ENCODE measurements at regions not wholly inside any gene's neighbourhood (a gene's known extent, or its start where the extent isn't known, plus 50 kb on each side); places are given as distances from the start of the nearest gene placed in this dataset.

DNA sequence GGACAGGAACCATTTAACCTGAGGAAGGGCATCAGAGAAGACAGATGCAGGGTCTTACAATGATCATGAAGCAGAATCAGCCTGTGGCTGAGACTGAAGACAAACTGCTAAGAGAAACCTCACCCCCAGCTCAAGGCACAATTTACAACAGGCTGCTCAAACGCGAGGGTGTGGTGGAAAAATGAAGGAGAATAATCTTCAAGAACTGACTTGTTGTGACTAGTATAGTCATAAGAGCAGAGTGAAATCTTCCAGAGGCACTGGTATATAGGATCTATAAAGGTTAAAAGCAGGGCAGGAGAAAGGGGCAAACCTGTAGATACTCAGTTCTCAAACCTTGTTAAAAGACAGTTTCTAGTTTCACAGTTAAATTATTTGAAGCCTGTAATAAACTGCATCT, 1155.8 kb upstream of the TMEFF2 start:
- no peak for FAIRE-seq
- WGBS (ENCODE audit: low lambda C conversion rate) = 66% methylated on average over 2 of the region's 2 CpGs

DNA sequence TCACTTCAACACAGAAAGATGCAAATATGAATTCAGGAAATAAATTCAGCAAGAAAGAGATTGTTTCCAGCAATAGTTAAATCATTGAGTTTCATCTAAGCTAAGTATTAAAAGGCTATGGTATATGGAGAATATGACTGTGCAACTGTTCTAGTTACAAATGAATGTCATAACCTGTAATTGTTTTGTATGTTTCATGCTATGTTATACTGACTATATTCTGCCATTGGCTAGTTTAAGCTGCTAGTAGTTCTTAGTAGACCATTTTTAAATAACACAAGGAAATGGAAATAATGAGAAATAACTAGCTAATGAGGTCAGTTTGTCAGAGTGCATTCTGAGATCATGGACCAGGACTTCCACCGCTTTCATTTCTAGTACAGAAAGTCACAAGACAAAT, 1154.9 kb upstream of the TMEFF2 start:
- H3K4me3 ChIP-seq (replicated peaks in 1 of 3; ENCODE audit: insufficient read depth in 1 of 3, low read depth in 2 of 3, low read length in 3 of 3) = no peak overlapping the region
- no peak for DNase-seq (ENCODE audit: low spot score)
- H3K79me2 ChIP-seq (ENCODE audit: insufficient read depth, low read length) = no peaks in the 10 kb centered on the region
- no peak for FAIRE-seq
- CTCF ChIA-PET (ENCODE audit: low intra/inter-chr PET ratio, low total read pairs) = no interaction called here
- H3K9me3 ChIP-seq (ENCODE audit: low read length) = no peaks in the 10 kb centered on the region
- H3K36me3 ChIP-seq (replicated peaks in 1 of 2; ENCODE audit: control insufficient read depth in 1 of 2, insufficient read depth in 2 of 2, low read length in 2 of 2) = no peaks in the 10 kb centered on the region
- H3K4me2 ChIP-seq (ENCODE audit: low read depth, low read length) = no peak overlapping the region
- no TSS peak for BruUV-seq (replicated peaks)
- WGBS (ENCODE audit: low lambda C conversion rate) = 88% methylated on average over 1 of the region's 1 CpG
- TF ChIP-seq RBM22 (optimal IDR thresholded peaks at IDR 0.05; ENCODE audit: low read length) (no peak), ZNF317 (CRISPR knock-in tag; IDR thresholded peaks at IDR 0.05) (no peak), ETV5 (CRISPR knock-in tag; IDR thresholded peaks at IDR 0.05; ENCODE audit: borderline replicate concordance) (no peak)
- ATAC-seq = no peak
- POLR2A ChIA-PET = no interaction called here
- in situ Hi-C loops (cut with HindIII; ENCODE audit: extremely low pct_ligation_motif_present, low pct_unique_long_range_greater_than_20kb) (no loop called here), intact Hi-C loops (cut with micrococcal nuclease; ENCODE audit: unreplicated experiment) (loop anchor here (5.0 kb wide), 1 partner anchor 233 kb away; no protein-coding TSS in a partner anchor)
- no peaks in the 10 kb centered on the region for H3K27me3 ChIP-seq (ENCODE audit: control insufficient read depth in 1 of 2, insufficient read depth in 2 of 2, low read length in 2 of 2)
- H4K20me1 ChIP-seq (ENCODE audit: insufficient read depth, low read length) = no peaks in the 10 kb centered on the region
- no peak overlapping the region for H3K27ac ChIP-seq (ENCODE audit: extremely low read length, insufficient read depth, low read length)
- peaks cover 7% of the 10 kb centered on the region for H3K4me1 ChIP-seq (ENCODE audit: insufficient read depth, low read length)
- H2AFZ ChIP-seq (ENCODE audit: low read length) = peak overlapping the region; percentile 25
- no peak overlapping the region for H3K9ac ChIP-seq (ENCODE audit: insufficient read depth, low read depth, low read length)

More for the DNA sequence above, 1155.8 kb upstream of the TMEFF2 start:
- Histone ChIP-seq H3K9ac (ENCODE audit: insufficient read depth, low read depth, low read length) (no peak overlapping the region), H2AFZ (ENCODE audit: low read length) (peak overlapping the region; percentile 18), H3K27ac (ENCODE audit: extremely low read length, insufficient read depth, low read length) (no peak overlapping the region), H3K4me2 (ENCODE audit: low read depth, low read length) (no peak overlapping the region), H3K4me1 (ENCODE audit: insufficient read depth, low read length) (peaks cover 7% of the 10 kb centered on the region), H3K27me3 (ENCODE audit: control insufficient read depth in 1 of 2, insufficient read depth in 2 of 2, low read length in 2 of 2) (no peaks in the 10 kb centered on the region), H3K9me3 (ENCODE audit: low read length) (no peaks in the 10 kb centered on the region), H4K20me1 (ENCODE audit: insufficient read depth, low read length) (no peaks in the 10 kb centered on the region), H3K79me2 (ENCODE audit: insufficient read depth, low read length) (no peaks in the 10 kb centered on the region), H3K36me3 (replicated peaks in 1 of 2; ENCODE audit: control insufficient read depth in 1 of 2, insufficient read depth in 2 of 2, low read length in 2 of 2) (no peaks in the 10 kb centered on the region), H3K4me3 (replicated peaks in 1 of 3; ENCODE audit: insufficient read depth in 1 of 3, low read depth in 2 of 3, low read length in 3 of 3) (no peak overlapping the region)
- DNase-seq (ENCODE audit: low spot score) = no peak
- ChIA-PET CTCF (ENCODE audit: low intra/inter-chr PET ratio, low total read pairs) (no interaction called here), POLR2A (no interaction called here)
- in situ Hi-C loops (cut with HindIII; ENCODE audit: extremely low pct_ligation_motif_present, low pct_unique_long_range_greater_than_20kb) (no loop called here), intact Hi-C loops (cut with micrococcal nuclease; ENCODE audit: unreplicated experiment) (no loop called here)
- BruUV-seq (replicated peaks) = no TSS peak
- ATAC-seq = no peak; the same call in 2 of the 3 replicates
- TF ChIP-seq ZNF44 (CRISPR knock-in tag; IDR thresholded peaks at IDR 0.05) (no peak), CAMTA2 (CRISPR knock-in tag; IDR thresholded peaks at IDR 0.05; ENCODE audit: borderline replicate concordance) (no peak)
